Amniotic stem cell (primary cell): ENCODE measurements at regions not wholly inside any gene's neighbourhood (a gene's known extent, or its start where the extent isn't known, plus 50 kb on each side); places are given as distances from the start of the nearest gene placed in this dataset.
"Not testable (repeated sequence)": the region's sequence is repeated elsewhere in the genome, so short reads cannot be mapped to it uniquely, and the experiment has no call there.

ENCODE experiments used
- DNase-seq: peaks from one replicate; lab custom pipeline; 2025; lab: John Stamatoyannopoulos, UW

- no peak for DNase-seq
Measured at GRCh38 chr18:30450927-30451326, 591.6 kb downstream of the DSC3 start.

- no peak for DNase-seq
Measured at GRCh38 chr18:30446605-30447004, 595.9 kb downstream of the DSC3 start.

GRCh38 chr18:30444544-30444943 lies 598.0 kb downstream of the DSC3 start:
- DNase-seq, result no peak

GRCh38 chr18:30440351-30440750 lies 602.2 kb downstream of the DSC3 start:
- no peak for DNase-seq

- DNase-seq, result no peak
Measured at GRCh38 chr18:30439174-30439573, 603.4 kb downstream of the DSC3 start.

GRCh38 chr18:30432349-30432748 lies 610.2 kb downstream of the DSC3 start:
- no peak for DNase-seq

- DNase-seq, result not testable (repeated sequence)
Measured at GRCh38 chr18:30419399-30419798, 623.1 kb downstream of the DSC3 start.

GRCh38 chr18:30415903-30416302 lies 626.6 kb downstream of the DSC3 start:
- no peak for DNase-seq

- no peak for DNase-seq
Measured at GRCh38 chr18:30409120-30409519, 633.4 kb downstream of the DSC3 start.

- DNase-seq, result no peak
Measured at GRCh38 chr18:30406728-30407127, 635.8 kb downstream of the DSC3 start.

- DNase-seq, result no peak
Measured at GRCh38 chr18:30405038-30405437, 637.5 kb downstream of the DSC3 start.

- no peak for DNase-seq
Measured at GRCh38 chr18:30404422-30404821, 638.1 kb downstream of the DSC3 start.

- DNase-seq, result no peak
Measured at GRCh38 chr18:30403278-30403677, 639.3 kb downstream of the DSC3 start.

- no peak for DNase-seq
Measured at GRCh38 chr18:30387401-30387800, 655.1 kb downstream of the DSC3 start.

- DNase-seq, result no peak
Measured at GRCh38 chr18:30386624-30387023, 655.9 kb downstream of the DSC3 start.

- DNase-seq, result no peak
Measured at GRCh38 chr18:30385684-30386083, 656.9 kb downstream of the DSC3 start.

GRCh38 chr18:30381826-30382225 lies 660.7 kb downstream of the DSC3 start:
- no peak for DNase-seq

GRCh38 chr18:30378097-30378496 lies 664.4 kb downstream of the DSC3 start:
- DNase-seq, result no peak

GRCh38 chr18:30376515-30376914 lies 666.0 kb downstream of the DSC3 start:
- DNase-seq, result no peak

- DNase-seq, result no peak
Measured at GRCh38 chr18:30361864-30362540, 680.5 kb downstream of the DSC3 start.

- no peak for DNase-seq
Measured at GRCh38 chr18:30359521-30359920, 683.0 kb downstream of the DSC3 start.

- no peak for DNase-seq
Measured at GRCh38 chr18:30358555-30358954, 684.0 kb downstream of the DSC3 start.

GRCh38 chr18:30352551-30353168 lies 689.9 kb downstream of the DSC3 start:
- no peak for DNase-seq

GRCh38 chr18:30350263-30350662 lies 692.3 kb downstream of the DSC3 start:
- DNase-seq, result no peak
